ENCODE measurements at regions not wholly inside any gene's neighbourhood (a gene's known extent, or its start where the extent isn't known, plus 50 kb on each side); places are given as distances from the start of the nearest gene placed in this dataset.
A peak's percentile ranks its signal among the peaks of the same experiment; 100 is the strongest.

GRCh38 chr9:120182011-120182410 is 398.0 kb downstream of the CDK5RAP2 start:
- no peaks in the 10 kb centered on the region for H3K27me3 ChIP-seq (ENCODE audit: insufficient read depth, low read depth, severe bottlenecking)
- no peak overlapping the region for H3K4me3 ChIP-seq (ENCODE audit: low read depth, low read length)
- no peaks in the 10 kb centered on the region for H3K9me3 ChIP-seq (ENCODE audit: severe bottlenecking)
- no peaks in the 10 kb centered on the region for H3K36me3 ChIP-seq
- H3K27ac ChIP-seq, result no peak overlapping the region
- DNase-seq, result no peak
- TF ChIP-seq CTCF (IDR thresholded peaks at IDR 0.05; ENCODE audit: low read depth, low read length), result no peak

GRCh38 chr9:120177121-120177520 is 402.8 kb downstream of the CDK5RAP2 start:
- no peaks in the 10 kb centered on the region for H3K9me3 ChIP-seq (ENCODE audit: severe bottlenecking)
- TF ChIP-seq CTCF (IDR thresholded peaks at IDR 0.05; ENCODE audit: low read depth, low read length), result no peak
- DNase-seq, result no peak

GRCh38 chr9:120175031-120175430 is 404.9 kb downstream of the CDK5RAP2 start:
- TF ChIP-seq CTCF (IDR thresholded peaks at IDR 0.05; ENCODE audit: low read depth, low read length), result no peak

More at GRCh38 chr9:120177121-120177520, 402.8 kb downstream of the CDK5RAP2 start:
- no peaks in the 10 kb centered on the region for H3K27me3 ChIP-seq (ENCODE audit: insufficient read depth, low read depth, severe bottlenecking)
- H3K4me3 ChIP-seq (ENCODE audit: low read depth, low read length), result no peak overlapping the region
- H3K27ac ChIP-seq, result no peak overlapping the region
- no peaks in the 10 kb centered on the region for H3K36me3 ChIP-seq

DNA sequence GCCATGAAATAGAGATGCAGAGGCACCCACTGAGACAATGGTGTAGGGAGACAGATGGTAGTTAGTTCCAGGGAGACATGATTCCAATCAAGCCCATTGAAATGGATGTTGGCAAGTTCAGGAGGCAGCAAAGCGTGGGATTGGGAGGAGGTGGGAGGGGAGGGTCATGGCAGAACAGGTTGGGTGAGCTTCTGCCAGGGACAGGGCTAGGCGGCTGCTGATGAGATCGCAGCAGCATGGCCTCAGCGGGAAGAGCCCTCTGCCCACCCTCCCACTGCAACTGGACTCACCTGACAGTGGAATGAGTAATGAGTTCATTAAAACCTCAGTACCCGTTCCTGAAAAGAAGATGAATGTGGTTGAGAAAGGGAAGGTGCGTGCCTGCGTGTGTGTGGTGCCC is 418.2 kb downstream of the CDK5RAP2 start:
- no peak for DNase-seq
- Histone ChIP-seq H3K27me3 (ENCODE audit: insufficient read depth, low read depth, severe bottlenecking) (no peaks in the 10 kb centered on the region), H3K4me3 (ENCODE audit: low read depth, low read length) (no peak overlapping the region), H3K9me3 (ENCODE audit: severe bottlenecking) (no peaks in the 10 kb centered on the region), H3K36me3 (no peaks in the 10 kb centered on the region), H3K27ac (no peak overlapping the region)
- TF ChIP-seq CTCF (IDR thresholded peaks at IDR 0.05; ENCODE audit: low read depth, low read length), result no peak

More at GRCh38 chr9:120175031-120175430, 404.9 kb downstream of the CDK5RAP2 start:
- Histone ChIP-seq H3K36me3 (no peaks in the 10 kb centered on the region), H3K27ac (no peak overlapping the region), H3K27me3 (ENCODE audit: insufficient read depth, low read depth, severe bottlenecking) (no peaks in the 10 kb centered on the region), H3K9me3 (ENCODE audit: severe bottlenecking) (no peaks in the 10 kb centered on the region), H3K4me3 (ENCODE audit: low read depth, low read length) (no peak overlapping the region)
- no peak for DNase-seq

DNA sequence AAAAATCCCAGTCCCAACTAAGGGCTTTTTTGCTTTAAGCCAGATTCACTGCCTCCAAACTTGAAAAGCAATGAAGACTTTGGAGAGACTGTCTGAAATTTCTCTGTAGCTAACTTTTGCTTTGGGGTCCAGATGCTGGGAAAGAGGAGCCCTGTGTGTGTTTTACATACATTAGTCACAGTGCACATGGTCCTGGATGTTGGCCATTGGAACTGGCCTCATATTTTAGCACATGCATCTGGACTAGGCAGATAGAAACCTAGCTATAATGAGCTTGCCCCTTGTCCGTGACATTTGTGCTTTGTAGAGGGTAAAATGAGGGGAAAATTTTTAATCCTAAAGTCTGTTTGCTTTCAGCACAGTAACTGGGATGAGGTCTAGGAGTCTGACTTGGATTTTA is 421.7 kb downstream of the CDK5RAP2 start:
- H3K27ac ChIP-seq, result no peak overlapping the region
- no peaks in the 10 kb centered on the region for H3K36me3 ChIP-seq
- no peak for DNase-seq
- no peaks in the 10 kb centered on the region for H3K9me3 ChIP-seq (ENCODE audit: severe bottlenecking)
- no peak for TF ChIP-seq CTCF (IDR thresholded peaks at IDR 0.05; ENCODE audit: low read depth, low read length)
- H3K27me3 ChIP-seq (ENCODE audit: insufficient read depth, low read depth, severe bottlenecking), result no peaks in the 10 kb centered on the region
- no peak overlapping the region for H3K4me3 ChIP-seq (ENCODE audit: low read depth, low read length)

DNA sequence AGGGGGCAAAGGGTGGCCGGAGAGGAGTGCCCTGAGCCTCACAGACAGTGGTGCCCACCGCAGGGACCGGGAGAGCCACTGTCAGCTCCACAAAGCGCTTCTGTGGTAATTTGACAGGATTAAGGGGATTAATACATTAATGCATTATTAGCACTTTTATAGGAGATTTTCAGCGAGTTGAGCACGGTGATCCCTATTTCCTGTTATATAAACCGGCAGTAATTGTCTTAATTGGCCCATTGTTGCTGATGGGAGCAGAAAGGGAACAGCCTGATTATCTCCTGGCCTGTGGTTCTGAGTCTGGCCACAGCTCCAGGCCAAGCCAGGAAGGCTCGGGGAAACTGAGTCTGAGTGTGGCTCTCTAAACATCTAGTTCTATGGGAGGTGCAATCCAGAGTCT is 423.6 kb downstream of the CDK5RAP2 start:
- H3K9me3 ChIP-seq (ENCODE audit: severe bottlenecking), result no peaks in the 10 kb centered on the region
- no peaks in the 10 kb centered on the region for H3K27me3 ChIP-seq (ENCODE audit: insufficient read depth, low read depth, severe bottlenecking)
- peak; percentile 19 for DNase-seq
- TF ChIP-seq CTCF (IDR thresholded peaks at IDR 0.05; ENCODE audit: low read depth, low read length), result no peak
- no peak overlapping the region for H3K27ac ChIP-seq
- H3K4me3 ChIP-seq (ENCODE audit: low read depth, low read length), result no peak overlapping the region
- H3K36me3 ChIP-seq, result no peaks in the 10 kb centered on the region
